ENCODE measurements at regions not wholly inside any gene's neighbourhood (a gene's known extent, or its start where the extent isn't known, plus 50 kb on each side); places are given as distances from the start of the nearest gene placed in this dataset.
A peak's percentile ranks its signal among the peaks of the same experiment; 100 is the strongest.

DNA sequence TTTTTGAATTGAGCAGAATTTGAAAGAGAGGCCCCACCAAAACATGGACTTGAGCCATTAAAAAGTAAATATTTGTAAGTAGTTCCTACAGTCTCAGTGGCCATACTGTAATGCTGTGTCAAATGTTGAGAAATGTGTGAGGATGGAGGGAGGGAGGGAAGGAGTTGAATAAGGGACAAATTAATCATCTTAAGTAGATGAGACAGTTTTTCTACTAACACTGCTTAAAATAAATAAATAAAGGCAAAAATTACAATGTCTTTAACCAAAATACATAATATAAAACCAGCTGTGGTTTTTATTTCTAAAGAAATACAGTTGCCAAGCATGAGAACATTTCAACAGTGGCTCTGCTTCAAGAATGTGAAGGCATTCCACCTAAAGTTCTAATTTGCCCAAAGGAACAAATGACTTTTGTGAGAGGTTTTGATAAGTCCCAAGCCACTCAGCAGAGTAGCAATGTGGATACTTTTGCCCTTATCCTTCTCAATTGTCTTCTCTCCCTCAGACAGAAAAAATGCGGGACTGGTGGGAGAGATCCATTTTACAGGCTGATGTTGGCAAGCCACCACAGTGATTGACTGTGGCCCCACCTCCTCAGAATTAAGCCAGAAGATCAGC lies 427.0 kb upstream of the RARB start:
- WGBS (ENCODE audit: insufficient coverage, low coverage, low lambda C conversion rate, missing lambda C conversion rate) = no CpG with 5 or more reads among the region's 1 CpG
- no peak for ATAC-seq
- intact Hi-C loops (cut with DNase I) = no loop called here
- Histone ChIP-seq H3K27ac (no peak overlapping the region), H3K9me3 (no peaks in the 10 kb centered on the region), H3K4me3 (no peak overlapping the region), H3K27me3 (no peaks in the 10 kb centered on the region), H3K4me1 (no peaks in the 10 kb centered on the region), H3K36me3 (no peaks in the 10 kb centered on the region)
- no peak for TF ChIP-seq POLR2A (IDR thresholded peaks at IDR 0.05)
- TF ChIP-seq, protein P1, sequence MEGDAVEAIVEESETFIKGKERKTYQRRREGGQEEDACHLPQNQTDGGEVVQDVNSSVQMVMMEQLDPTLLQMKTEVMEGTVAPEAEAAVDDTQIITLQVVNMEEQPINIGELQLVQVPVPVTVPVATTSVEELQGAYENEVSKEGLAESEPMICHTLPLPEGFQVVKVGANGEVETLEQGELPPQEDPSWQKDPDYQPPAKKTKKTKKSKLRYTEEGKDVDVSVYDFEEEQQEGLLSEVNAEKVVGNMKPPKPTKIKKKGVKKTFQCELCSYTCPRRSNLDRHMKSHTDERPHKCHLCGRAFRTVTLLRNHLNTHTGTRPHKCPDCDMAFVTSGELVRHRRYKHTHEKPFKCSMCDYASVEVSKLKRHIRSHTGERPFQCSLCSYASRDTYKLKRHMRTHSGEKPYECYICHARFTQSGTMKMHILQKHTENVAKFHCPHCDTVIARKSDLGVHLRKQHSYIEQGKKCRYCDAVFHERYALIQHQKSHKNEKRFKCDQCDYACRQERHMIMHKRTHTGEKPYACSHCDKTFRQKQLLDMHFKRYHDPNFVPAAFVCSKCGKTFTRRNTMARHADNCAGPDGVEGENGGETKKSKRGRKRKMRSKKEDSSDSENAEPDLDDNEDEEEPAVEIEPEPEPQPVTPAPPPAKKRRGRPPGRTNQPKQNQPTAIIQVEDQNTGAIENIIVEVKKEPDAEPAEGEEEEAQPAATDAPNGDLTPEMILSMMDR (IDR thresholded peaks at IDR 0.05) = no peak
- DNase-seq = no peak

DNA sequence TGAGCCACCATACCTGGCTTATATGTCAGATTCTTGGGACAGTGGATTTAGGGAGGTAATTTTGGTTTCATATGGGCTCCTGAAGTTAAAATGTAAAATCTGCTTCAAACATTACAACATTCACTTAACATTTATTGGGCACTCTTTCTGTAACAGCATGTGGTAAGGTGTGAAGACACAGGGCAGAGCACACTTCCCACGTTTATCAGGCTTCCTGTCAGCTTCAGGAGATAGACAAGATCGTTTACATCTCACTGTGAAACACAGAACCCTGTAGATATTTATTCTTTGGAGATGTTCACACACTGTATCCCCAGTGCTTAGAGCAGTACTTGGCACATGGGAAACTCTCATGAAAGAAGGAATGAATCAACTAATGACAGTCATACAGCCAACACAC lies 426.0 kb upstream of the RARB start:
- DNase-seq (no peak), ATAC-seq (no peak)
- Histone ChIP-seq H3K36me3 (no peaks in the 10 kb centered on the region), H3K4me1 (no peaks in the 10 kb centered on the region), H3K27ac (no peak overlapping the region), H3K27me3 (no peaks in the 10 kb centered on the region), H3K4me3 (no peak overlapping the region), H3K9me3 (no peaks in the 10 kb centered on the region)
- intact Hi-C loops (cut with DNase I) = no loop called here
- 7% methylated on average over 2 of the region's 2 CpGs for WGBS (ENCODE audit: insufficient coverage, low coverage, low lambda C conversion rate, missing lambda C conversion rate)
- TF ChIP-seq POLR2A (IDR thresholded peaks at IDR 0.05) = no peak
- TF ChIP-seq, protein P1 (IDR thresholded peaks at IDR 0.05) = no peak

DNA sequence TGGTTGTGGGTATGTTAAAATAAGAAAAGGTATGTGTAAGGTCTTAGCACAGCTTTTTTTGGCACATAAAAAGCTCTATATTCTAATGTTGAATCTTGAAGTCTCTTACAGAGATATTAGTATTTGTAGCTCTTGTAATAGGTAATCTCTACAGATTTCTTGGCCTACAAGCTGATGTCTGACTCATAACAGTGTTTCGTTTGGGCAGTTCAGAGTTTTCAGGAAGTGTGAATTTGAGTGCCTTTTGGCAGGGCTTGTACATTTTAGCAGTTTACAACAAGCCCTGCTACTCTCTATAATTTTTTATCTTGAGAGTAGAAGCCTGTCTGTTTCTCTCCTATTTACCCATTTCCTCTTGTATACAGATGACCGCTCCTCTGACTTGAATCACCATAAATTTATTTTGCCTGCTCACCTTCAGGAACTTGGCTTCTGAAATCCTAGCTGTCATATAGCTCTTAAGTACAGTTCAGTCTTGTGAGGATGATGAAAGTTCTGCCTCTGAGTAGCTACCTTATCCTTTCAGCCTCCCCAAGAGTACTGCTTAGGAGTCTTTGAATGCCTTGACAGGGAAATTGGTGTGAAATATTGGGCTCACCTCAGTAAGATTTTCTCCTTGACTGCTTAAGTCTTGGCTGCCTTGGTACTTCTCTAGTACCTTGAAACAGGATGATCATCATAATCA lies 419.9 kb upstream of the RARB start:
- no peaks in the 10 kb centered on the region for H3K4me1 ChIP-seq
- no peak overlapping the region for H3K27ac ChIP-seq
- intact Hi-C loops (cut with DNase I) = no loop called here
- peak; percentile 52 to 84 (median 62) for ATAC-seq
- 52% methylated on average over 2 of the region's 2 CpGs for WGBS (ENCODE audit: insufficient coverage, low coverage, low lambda C conversion rate, missing lambda C conversion rate)
- H3K9me3 ChIP-seq = no peaks in the 10 kb centered on the region
- no peaks in the 10 kb centered on the region for H3K36me3 ChIP-seq
- no peak overlapping the region for H3K4me3 ChIP-seq
- no peaks in the 10 kb centered on the region for H3K27me3 ChIP-seq
- TF ChIP-seq, protein P1 (IDR thresholded peaks at IDR 0.05) = no peak
- no peak for DNase-seq

DNA sequence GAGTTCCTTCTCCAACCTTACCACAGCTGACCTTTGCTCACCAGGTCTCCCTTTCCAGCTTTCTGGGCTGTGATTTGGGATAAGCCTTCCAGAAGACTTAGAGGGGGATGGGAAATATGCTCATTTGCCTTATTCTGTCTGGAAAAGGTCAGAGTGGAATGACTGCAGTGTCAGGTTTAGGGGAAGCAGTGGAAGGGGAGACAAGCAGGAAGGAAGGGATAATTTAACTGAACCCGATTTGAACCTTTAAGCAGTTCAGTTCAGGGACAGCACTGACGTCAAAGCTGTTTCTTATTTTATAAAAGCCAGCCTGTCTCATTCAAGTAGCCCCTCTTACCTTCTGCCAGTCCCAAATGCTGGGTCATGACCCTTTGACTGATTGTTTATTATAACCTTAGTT lies 418.4 kb upstream of the RARB start:
- Histone ChIP-seq H3K4me1 (no peaks in the 10 kb centered on the region), H3K4me3 (no peak overlapping the region), H3K27me3 (no peaks in the 10 kb centered on the region), H3K36me3 (no peaks in the 10 kb centered on the region), H3K9me3 (no peaks in the 10 kb centered on the region), H3K27ac (no peak overlapping the region)
- whole genome bisulfite sequencing (ENCODE audit: insufficient coverage, low coverage, low lambda C conversion rate, missing lambda C conversion rate) = 34% methylated on average over 2 of the region's 2 CpGs
- ATAC-seq = peak; percentile 70 to 84 (median 77)
- DNase-seq = no peak
- intact Hi-C loops (cut with DNase I) = no loop called here
- no peak for TF ChIP-seq POLR2A (IDR thresholded peaks at IDR 0.05)
- TF ChIP-seq, protein P1 (IDR thresholded peaks at IDR 0.05) = no peak

All from right lobe of liver (tissue), 6 donors.